ENCODE measurements at regions not wholly inside any gene's neighbourhood (a gene's known extent, or its start where the extent isn't known, plus 50 kb on each side); places are given as distances from the start of the nearest gene placed in this dataset.
"Not testable (repeated sequence)": the region's sequence is repeated elsewhere in the genome, so short reads cannot be mapped to it uniquely, and the experiment has no call there.

- no peak for DNase-seq (ENCODE audit: low read depth in 1 of 2, low spot score in 1 of 2)
These were observed 471.7 kb upstream of the MCTP2 start for GRCh38 chr15:93759629-93760028.

GRCh38 chr15:93758824-93759223 is 472.5 kb upstream of the MCTP2 start:
- DNase-seq (ENCODE audit: low read depth in 1 of 2, low spot score in 1 of 2): no peak

GRCh38 chr15:93748710-93749109 is 482.7 kb upstream of the MCTP2 start:
- no peak for DNase-seq (ENCODE audit: low read depth in 1 of 2, low spot score in 1 of 2)

GRCh38 chr15:93734976-93735375 is 496.4 kb upstream of the MCTP2 start:
- DNase-seq (ENCODE audit: low read depth in 1 of 2, low spot score in 1 of 2): not testable (repeated sequence)

GRCh38 chr15:93730724-93731123 is 500.6 kb upstream of the MCTP2 start:
- DNase-seq (ENCODE audit: low read depth in 1 of 2, low spot score in 1 of 2): no peak

- no peak for DNase-seq (ENCODE audit: low read depth in 1 of 2, low spot score in 1 of 2)
These were observed 509.2 kb upstream of the MCTP2 start for GRCh38 chr15:93722165-93722564.

GRCh38 chr15:93720607-93721006 is 510.8 kb upstream of the MCTP2 start:
- no peak for DNase-seq (ENCODE audit: low read depth in 1 of 2, low spot score in 1 of 2)

GRCh38 chr15:93719921-93720351 is 511.4 kb upstream of the MCTP2 start:
- DNase-seq (ENCODE audit: low read depth in 1 of 2, low spot score in 1 of 2): no peak

GRCh38 chr15:93716615-93717231 is 514.6 kb upstream of the MCTP2 start:
- DNase-seq (ENCODE audit: low read depth in 1 of 2, low spot score in 1 of 2): no peak

GRCh38 chr15:93709708-93710107 is 521.7 kb upstream of the MCTP2 start:
- no peak for DNase-seq (ENCODE audit: low read depth in 1 of 2, low spot score in 1 of 2)

- no peak for DNase-seq (ENCODE audit: low read depth in 1 of 2, low spot score in 1 of 2)
These were observed 522.5 kb upstream of the MCTP2 start for GRCh38 chr15:93708724-93709445.

- no peak for DNase-seq (ENCODE audit: low read depth in 1 of 2, low spot score in 1 of 2)
These were observed 523.6 kb upstream of the MCTP2 start for GRCh38 chr15:93707751-93708150.

GRCh38 chr15:93706495-93707292 is 524.7 kb upstream of the MCTP2 start:
- no peak for DNase-seq (ENCODE audit: low read depth in 1 of 2, low spot score in 1 of 2)

GRCh38 chr15:93705753-93706455 is 525.5 kb upstream of the MCTP2 start:
- no peak for DNase-seq (ENCODE audit: low read depth in 1 of 2, low spot score in 1 of 2)

- DNase-seq (ENCODE audit: low read depth in 1 of 2, low spot score in 1 of 2): no peak
These were observed 528.1 kb upstream of the MCTP2 start for GRCh38 chr15:93703092-93703739.

- DNase-seq (ENCODE audit: low read depth in 1 of 2, low spot score in 1 of 2): no peak
These were observed 531.3 kb upstream of the MCTP2 start for GRCh38 chr15:93700051-93700450.

- no peak for DNase-seq (ENCODE audit: low read depth in 1 of 2, low spot score in 1 of 2)
These were observed 537.3 kb upstream of the MCTP2 start for GRCh38 chr15:93694033-93694432.

- DNase-seq (ENCODE audit: low read depth in 1 of 2, low spot score in 1 of 2): no peak
These were observed 547.7 kb upstream of the MCTP2 start for GRCh38 chr15:93683651-93684050.

- no peak for DNase-seq (ENCODE audit: low read depth in 1 of 2, low spot score in 1 of 2)
These were observed 559.9 kb upstream of the MCTP2 start for GRCh38 chr15:93671387-93671943.

GRCh38 chr15:93670931-93671330 is 560.4 kb upstream of the MCTP2 start:
- no peak for DNase-seq (ENCODE audit: low read depth in 1 of 2, low spot score in 1 of 2)
